NCI-H1048 (cell line): ENCODE measurements at regions not wholly inside any gene's neighbourhood (a gene's known extent, or its start where the extent isn't known, plus 50 kb on each side); places are given as distances from the start of the nearest gene placed in this dataset.
"Not testable (repeated sequence)": the region's sequence is repeated elsewhere in the genome, so short reads cannot be mapped to it uniquely, and the experiment has no call there.

ENCODE experiments used
- DNase-seq: peaks from one replicate; lab custom pipeline; 2025; lab: John Stamatoyannopoulos, UW

GRCh38 chr6:142016666-142017065 is 116.1 kb upstream of the GJE1 start:
- not testable (repeated sequence) for DNase-seq

GRCh38 chr6:142015463-142015862 is 117.3 kb upstream of the GJE1 start:
- DNase-seq: not testable (repeated sequence)

GRCh38 chr6:142015011-142015410 is 117.7 kb upstream of the GJE1 start:
- DNase-seq: no peak

- no peak for DNase-seq
These were observed 118.2 kb upstream of the GJE1 start for GRCh38 chr6:142014515-142014914.

- no peak for DNase-seq
These were observed 118.7 kb upstream of the GJE1 start for GRCh38 chr6:142013875-142014495.

- DNase-seq: no peak
These were observed 119.4 kb upstream of the GJE1 start for GRCh38 chr6:142013287-142013686.

GRCh38 chr6:142011775-142012174 is 121.0 kb upstream of the GJE1 start:
- no peak for DNase-seq

GRCh38 chr6:142011156-142011555 is 121.6 kb upstream of the GJE1 start:
- no peak for DNase-seq

GRCh38 chr6:142009647-142010046 is 123.1 kb upstream of the GJE1 start:
- DNase-seq: no peak

GRCh38 chr6:142008781-142009180 is 123.9 kb upstream of the GJE1 start:
- no peak for DNase-seq

- DNase-seq: no peak
These were observed 124.5 kb upstream of the GJE1 start for GRCh38 chr6:142008016-142008735.

GRCh38 chr6:142005021-142005420 is 127.7 kb upstream of the GJE1 start:
- no peak for DNase-seq

- DNase-seq: no peak
These were observed 129.8 kb upstream of the GJE1 start for GRCh38 chr6:142002825-142003405.

- DNase-seq: no peak
These were observed 135.9 kb upstream of the GJE1 start for GRCh38 chr6:141996823-141997222.

- DNase-seq: no peak
These were observed 140.6 kb upstream of the GJE1 start for GRCh38 chr6:141992109-141992508.

- DNase-seq: no peak
These were observed 141.9 kb upstream of the GJE1 start for GRCh38 chr6:141990840-141991239.

- DNase-seq: no peak
These were observed 143.1 kb upstream of the GJE1 start for GRCh38 chr6:141989706-141989959.

- no peak for DNase-seq
These were observed 143.6 kb upstream of the GJE1 start for GRCh38 chr6:141988954-141989705.

- DNase-seq: no peak
These were observed 144.4 kb upstream of the GJE1 start for GRCh38 chr6:141988327-141988726.

- no peak for DNase-seq
These were observed 146.3 kb upstream of the GJE1 start for GRCh38 chr6:141986457-141986856.

- no peak for DNase-seq
These were observed 151.5 kb upstream of the GJE1 start for GRCh38 chr6:141981190-141981589.

GRCh38 chr6:141977782-141978181 is 154.9 kb upstream of the GJE1 start:
- DNase-seq: no peak

GRCh38 chr6:141976994-141977393 is 155.7 kb upstream of the GJE1 start:
- no peak for DNase-seq
